ENCODE measurements at regions not wholly inside any gene's neighbourhood (a gene's known extent, or its start where the extent isn't known, plus 50 kb on each side); places are given as distances from the start of the nearest gene placed in this dataset.

DNA sequence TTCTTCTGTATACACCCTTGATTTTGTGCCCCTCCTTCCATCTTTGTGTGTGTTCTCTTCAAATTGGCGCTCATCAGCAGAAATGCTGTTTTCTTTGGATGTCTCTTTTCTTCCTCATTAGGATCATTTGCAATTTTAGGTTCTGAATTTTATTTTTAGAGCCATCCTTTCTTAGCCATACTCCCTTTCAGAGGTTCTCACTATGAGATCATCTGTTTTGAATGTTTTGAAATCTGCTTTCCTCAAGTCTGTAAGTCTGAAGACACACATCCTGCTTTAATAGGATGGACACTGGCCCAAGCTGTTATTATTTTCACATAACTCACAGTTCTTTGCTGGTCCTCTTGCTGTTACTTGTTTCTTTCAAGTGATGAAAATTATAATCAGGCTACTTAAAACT, 124.8 kb downstream of the BDH1 start:
- Histone ChIP-seq H3K27ac (peak overlapping the region in 3 of 4 donors; percentile 63 to 65 (median 64)), H3K9me3 (no peaks in the 10 kb centered on the region), H3K4me1 (peaks cover 0 to 18% (median 0%) of the 10 kb centered on the region in 3 donors), H3K36me3 (no peaks in the 10 kb centered on the region), H3K27me3 (no peaks in the 10 kb centered on the region), H3K4me3 (no peak overlapping the region)
- ATAC-seq = peak; percentile 80
- TF ChIP-seq POLR2A (IDR thresholded peaks at IDR 0.05) = no peak
- no peak for TF ChIP-seq EP300 (IDR thresholded peaks at IDR 0.05)
- no peak for TF ChIP-seq POLR2AphosphoS5 (IDR thresholded peaks at IDR 0.05)
- TF ChIP-seq, protein P1, sequence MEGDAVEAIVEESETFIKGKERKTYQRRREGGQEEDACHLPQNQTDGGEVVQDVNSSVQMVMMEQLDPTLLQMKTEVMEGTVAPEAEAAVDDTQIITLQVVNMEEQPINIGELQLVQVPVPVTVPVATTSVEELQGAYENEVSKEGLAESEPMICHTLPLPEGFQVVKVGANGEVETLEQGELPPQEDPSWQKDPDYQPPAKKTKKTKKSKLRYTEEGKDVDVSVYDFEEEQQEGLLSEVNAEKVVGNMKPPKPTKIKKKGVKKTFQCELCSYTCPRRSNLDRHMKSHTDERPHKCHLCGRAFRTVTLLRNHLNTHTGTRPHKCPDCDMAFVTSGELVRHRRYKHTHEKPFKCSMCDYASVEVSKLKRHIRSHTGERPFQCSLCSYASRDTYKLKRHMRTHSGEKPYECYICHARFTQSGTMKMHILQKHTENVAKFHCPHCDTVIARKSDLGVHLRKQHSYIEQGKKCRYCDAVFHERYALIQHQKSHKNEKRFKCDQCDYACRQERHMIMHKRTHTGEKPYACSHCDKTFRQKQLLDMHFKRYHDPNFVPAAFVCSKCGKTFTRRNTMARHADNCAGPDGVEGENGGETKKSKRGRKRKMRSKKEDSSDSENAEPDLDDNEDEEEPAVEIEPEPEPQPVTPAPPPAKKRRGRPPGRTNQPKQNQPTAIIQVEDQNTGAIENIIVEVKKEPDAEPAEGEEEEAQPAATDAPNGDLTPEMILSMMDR (IDR thresholded peaks at IDR 0.05) = no peak
- WGBS, 2 donors (ENCODE audit: low coverage in 1 of 2) = 0 to 9% methylated on average over 1 of the region's 1 CpG

DNA sequence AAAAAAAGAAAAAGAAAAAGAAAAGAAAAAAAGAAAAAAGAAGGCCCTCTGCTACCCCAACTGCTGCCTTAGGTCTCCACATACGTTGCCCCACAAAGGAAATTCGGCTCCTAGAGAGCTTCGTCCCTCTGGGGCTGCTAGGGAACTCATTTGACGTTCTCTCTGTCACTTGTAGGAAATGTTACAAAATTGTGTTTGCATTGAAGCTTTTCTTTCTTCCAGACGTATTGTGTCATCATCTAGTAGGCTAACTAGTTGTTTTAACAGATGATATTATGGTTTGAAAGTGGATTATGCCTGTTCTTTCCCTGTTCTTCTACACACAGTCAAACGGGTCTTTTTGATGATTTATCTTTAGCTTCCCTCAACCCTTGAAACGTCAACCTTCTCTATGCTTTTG, 125.3 kb downstream of the BDH1 start:
- Histone ChIP-seq H3K27me3 (no peaks in the 10 kb centered on the region), H3K4me3 (no peak overlapping the region), H3K27ac (peak overlapping the region in 3 of 4 donors; percentile 63 to 65 (median 64)), H3K36me3 (no peaks in the 10 kb centered on the region), H3K9me3 (no peaks in the 10 kb centered on the region), H3K4me1 (peaks cover 0 to 18% (median 0%) of the 10 kb centered on the region in 3 donors)
- WGBS, 2 donors (ENCODE audit: low coverage in 1 of 2) = 0 to 37% methylated on average over 2 to 7 of the region's 7 CpGs
- TF ChIP-seq, protein P1 (IDR thresholded peaks at IDR 0.05) = no peak
- TF ChIP-seq POLR2AphosphoS5 (IDR thresholded peaks at IDR 0.05) = no peak
- no peak for TF ChIP-seq EP300 (IDR thresholded peaks at IDR 0.05)
- no peak for TF ChIP-seq POLR2A (IDR thresholded peaks at IDR 0.05)
- ATAC-seq = peak; percentile 52

DNA sequence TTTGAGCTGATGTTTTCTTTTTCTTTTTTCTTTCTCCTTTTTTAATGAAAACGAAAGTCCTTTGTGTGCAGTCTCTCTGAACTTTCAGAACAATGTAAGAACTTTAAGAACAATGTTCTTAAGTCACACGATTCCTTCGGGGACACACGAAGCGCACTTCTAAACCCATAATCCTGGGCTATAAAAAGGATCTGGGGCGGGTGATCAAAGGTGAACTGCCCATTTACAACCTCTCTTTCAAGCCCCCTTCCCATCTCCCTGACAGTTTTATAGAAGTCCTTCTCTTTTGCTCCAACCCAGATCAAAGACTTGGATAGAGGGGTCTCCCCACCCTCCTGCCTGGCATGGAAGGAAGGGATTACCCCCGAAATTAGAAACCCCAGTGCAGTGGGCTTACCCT, 126.8 kb downstream of the BDH1 start:
- no peak for ATAC-seq
- Histone ChIP-seq H3K36me3 (no peaks in the 10 kb centered on the region), H3K27ac (no peak overlapping the region), H3K4me1 (peaks cover 0 to 18% (median 0%) of the 10 kb centered on the region in 3 donors), H3K9me3 (no peaks in the 10 kb centered on the region), H3K27me3 (no peaks in the 10 kb centered on the region), H3K4me3 (no peak overlapping the region)
- 83 to 88% methylated on average over 2 to 6 of the region's 7 CpGs for WGBS, 2 donors (ENCODE audit: low coverage in 1 of 2)
- TF ChIP-seq, protein P1 (IDR thresholded peaks at IDR 0.05) = no peak
- no peak for TF ChIP-seq EP300 (IDR thresholded peaks at IDR 0.05)
- TF ChIP-seq POLR2A (IDR thresholded peaks at IDR 0.05) = no peak
- TF ChIP-seq POLR2AphosphoS5 (IDR thresholded peaks at IDR 0.05) = no peak

- 58 to 65% methylated on average over 6 to 7 of the region's 10 CpGs for WGBS, 2 donors (ENCODE audit: low coverage in 1 of 2)
- Histone ChIP-seq H3K4me1 (peaks cover 0 to 20% (median 0%) of the 10 kb centered on the region in 3 donors), H3K27me3 (no peaks in the 10 kb centered on the region), H3K36me3 (no peaks in the 10 kb centered on the region), H3K27ac (peak overlapping the region in 1 of 4 donors; percentile 38), H3K9me3 (no peaks in the 10 kb centered on the region), H3K4me3 (no peak overlapping the region)
- TF ChIP-seq EP300 (IDR thresholded peaks at IDR 0.05) = no peak
- TF ChIP-seq, protein P1 (IDR thresholded peaks at IDR 0.05) = no peak
- ATAC-seq = peak; percentile 52
Observed at GRCh38 chr3:197428117-197428801, 127.5 kb downstream of the BDH1 start.

DNA sequence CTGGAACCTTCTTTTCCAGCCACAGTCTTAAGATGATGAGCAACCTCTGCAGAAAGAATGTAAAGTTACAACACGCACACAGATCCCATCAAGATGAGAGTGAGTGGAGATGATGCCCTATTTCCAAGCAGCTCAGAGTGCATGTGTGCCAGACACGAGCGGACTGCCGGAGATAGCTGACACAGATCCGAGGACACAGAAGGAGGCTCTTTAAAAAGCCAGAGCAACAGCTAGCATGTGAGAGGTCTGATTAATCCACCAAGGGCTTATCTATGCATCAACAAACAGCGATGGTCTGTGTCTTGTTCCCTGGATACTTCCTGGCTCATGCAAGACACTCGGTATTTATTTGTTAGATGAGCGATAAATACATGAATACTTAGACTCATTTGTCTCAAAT, 128.6 kb upstream of the DLG1 start:
- peaks cover 0 to 26% (median 0%) of the 10 kb centered on the region in 3 donors for H3K4me1 ChIP-seq
- H3K4me3 ChIP-seq = no peak overlapping the region
- TF ChIP-seq POLR2AphosphoS5 (IDR thresholded peaks at IDR 0.05) = no peak
- no peak for TF ChIP-seq POLR2A (IDR thresholded peaks at IDR 0.05)
- TF ChIP-seq, protein P1 (IDR thresholded peaks at IDR 0.05) = no peak
- TF ChIP-seq EP300 (IDR thresholded peaks at IDR 0.05) = no peak
- no peaks in the 10 kb centered on the region for H3K9me3 ChIP-seq
- no peaks in the 10 kb centered on the region for H3K36me3 ChIP-seq
- no peak overlapping the region for H3K27ac ChIP-seq
- WGBS, 2 donors (ENCODE audit: low coverage in 1 of 2) = 83 to 97% methylated on average over 4 of the region's 8 CpGs
- no peak for ATAC-seq
- no peaks in the 10 kb centered on the region for H3K27me3 ChIP-seq
